GM19372 (cell line): ENCODE measurements at regions not wholly inside any gene's neighbourhood (a gene's known extent, or its start where the extent isn't known, plus 50 kb on each side); places are given as distances from the start of the nearest gene placed in this dataset.

Experiments used
- ATAC-seq: cut with Tn5 transposase; IDR thresholded peaks from one replicate; pipeline ENCODE4 v1.9.1; 2021; ENCODE audit warnings: mild to moderate bottlenecking, low read depth, moderate library complexity; ENCODE audit not compliant: unreplicated experiment

DNA sequence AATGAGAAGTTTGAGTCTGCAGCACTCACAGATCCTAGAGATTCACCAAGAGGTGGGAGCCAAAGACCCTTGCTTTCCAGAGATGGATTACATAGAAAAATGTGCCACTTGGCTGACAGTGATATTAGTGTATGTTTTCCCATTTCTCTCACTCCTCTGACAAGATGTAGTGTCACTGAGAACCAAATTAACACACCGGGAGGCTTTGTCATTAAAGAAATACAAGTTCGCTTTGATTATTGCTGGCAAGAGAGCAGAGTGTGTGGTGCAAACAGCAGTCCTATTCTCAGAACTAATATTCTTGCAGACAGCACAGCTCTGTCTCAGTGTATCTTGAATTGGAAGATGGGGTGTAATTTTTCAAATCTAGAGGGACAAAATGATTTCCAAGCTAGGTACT lies 171.6 kb upstream of the SETBP1 start:
- no peak for ATAC-seq

- ATAC-seq, result no peak
These were observed 170.3 kb upstream of the SETBP1 start for GRCh38 chr18:44510390-44510789.

- ATAC-seq, result no peak
These were observed 167.5 kb upstream of the SETBP1 start for GRCh38 chr18:44513233-44513632.

DNA sequence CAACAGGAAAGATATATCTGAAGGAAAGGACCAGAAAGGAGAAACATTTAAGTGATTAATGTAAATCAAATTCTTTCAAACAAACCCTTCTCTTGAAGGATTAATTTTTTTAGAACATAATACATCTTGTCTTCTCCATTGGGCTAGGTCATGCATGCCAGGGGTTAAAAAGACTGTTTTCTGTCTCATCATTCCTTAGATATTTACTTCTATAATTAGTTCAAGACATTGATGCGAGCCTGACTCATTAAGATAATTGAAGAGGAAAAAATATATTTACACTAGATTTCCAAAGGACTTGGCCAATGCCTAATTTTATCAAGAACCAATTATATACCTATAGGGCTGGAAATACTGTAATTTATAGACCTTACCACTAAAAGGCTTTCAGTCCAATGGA lies 166.6 kb upstream of the SETBP1 start:
- no peak for ATAC-seq

DNA sequence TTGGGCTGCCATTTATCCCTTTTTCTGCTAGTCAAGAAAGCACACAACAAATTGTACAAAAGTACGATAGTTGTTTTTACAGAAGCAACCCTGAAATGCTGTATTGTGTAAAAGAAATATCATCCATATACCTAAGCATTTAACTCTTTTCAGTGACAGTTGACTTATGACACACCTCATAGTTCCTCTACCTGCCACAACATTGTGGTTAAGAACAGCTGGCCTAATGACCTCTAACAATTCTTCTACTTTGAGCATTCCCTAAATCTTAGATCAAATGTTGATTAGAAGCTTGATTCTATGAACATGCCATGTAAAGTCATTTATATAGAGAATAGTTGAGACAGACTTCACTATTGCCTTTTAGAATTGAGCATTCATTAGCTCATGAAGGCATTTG lies 165.9 kb upstream of the SETBP1 start:
- no peak for ATAC-seq

DNA sequence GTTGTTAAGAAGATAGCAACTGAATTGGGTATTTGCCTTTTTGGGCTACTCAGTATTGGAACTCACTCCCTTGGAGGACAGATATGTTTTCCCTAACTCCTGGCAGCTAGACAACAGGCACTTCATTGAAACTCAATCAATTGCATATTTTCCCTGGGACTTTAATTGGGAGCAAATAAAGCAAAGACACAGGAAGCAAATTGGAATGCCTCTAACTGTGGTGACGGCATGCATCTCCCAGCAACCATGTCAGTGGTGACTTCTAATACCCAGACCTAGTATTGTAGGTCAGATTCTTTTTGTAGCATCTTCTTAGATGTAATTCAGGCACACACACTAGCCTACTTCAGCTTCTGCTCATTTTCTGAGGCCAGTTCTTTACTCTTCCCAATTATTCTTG lies 164.2 kb upstream of the SETBP1 start:
- ATAC-seq, result no peak

DNA sequence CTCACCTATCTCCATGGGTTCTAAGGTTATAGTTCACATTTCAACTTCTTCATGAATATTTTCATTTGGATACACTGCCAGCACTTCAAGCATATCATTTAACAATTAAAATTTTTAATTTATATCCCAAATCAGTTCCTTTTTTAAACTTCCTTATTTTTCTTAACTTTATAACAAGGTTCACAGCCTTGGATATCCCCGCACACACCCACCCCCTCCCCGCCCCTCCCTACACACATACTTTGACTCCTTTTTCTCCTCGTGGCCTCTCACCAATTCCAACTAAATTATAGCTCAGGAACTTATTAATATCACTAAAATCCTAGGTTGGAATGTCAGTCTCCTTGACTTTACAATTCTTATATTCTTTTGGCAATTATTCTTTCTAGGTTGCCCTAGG lies 163.6 kb upstream of the SETBP1 start:
- no peak for ATAC-seq

GRCh38 chr18:44518091-44518615 lies 162.5 kb upstream of the SETBP1 start:
- ATAC-seq, result no peak

- no peak for ATAC-seq
These were observed 162.0 kb upstream of the SETBP1 start for GRCh38 chr18:44518666-44519065.

- ATAC-seq, result no peak
These were observed 159.6 kb upstream of the SETBP1 start for GRCh38 chr18:44520981-44521667.

GRCh38 chr18:44521668-44522022 lies 159.0 kb upstream of the SETBP1 start:
- no peak for ATAC-seq

GRCh38 chr18:44526705-44527415 lies 153.8 kb upstream of the SETBP1 start:
- ATAC-seq, result no peak

- ATAC-seq, result no peak
These were observed 147.6 kb upstream of the SETBP1 start for GRCh38 chr18:44533071-44533470.

- no peak for ATAC-seq
These were observed 144.6 kb upstream of the SETBP1 start for GRCh38 chr18:44536046-44536445.

GRCh38 chr18:44536619-44537018 lies 144.1 kb upstream of the SETBP1 start:
- no peak for ATAC-seq

GRCh38 chr18:44537526-44537925 lies 143.2 kb upstream of the SETBP1 start:
- ATAC-seq, result no peak

DNA sequence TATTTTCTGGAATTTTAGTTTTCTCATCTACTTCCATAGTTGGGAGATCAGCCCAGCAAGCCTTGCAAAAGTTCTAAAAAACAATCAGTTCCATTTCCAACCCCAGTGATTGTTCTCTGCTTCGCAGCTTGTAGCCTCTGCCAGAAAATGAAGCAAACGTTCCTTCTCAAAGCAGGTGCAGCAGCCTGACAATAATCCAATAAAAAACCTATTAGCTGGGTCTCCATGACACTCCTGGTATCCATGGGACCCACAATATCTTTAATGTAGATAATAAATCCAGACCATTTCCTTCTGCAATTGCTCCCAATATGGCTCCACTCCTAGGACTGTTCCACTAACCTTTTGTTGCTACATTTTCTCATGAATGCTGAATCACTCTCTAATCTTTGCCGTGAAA lies 140.8 kb upstream of the SETBP1 start:
- ATAC-seq, result no peak

GRCh38 chr18:44541159-44541558 lies 139.5 kb upstream of the SETBP1 start:
- ATAC-seq, result no peak

DNA sequence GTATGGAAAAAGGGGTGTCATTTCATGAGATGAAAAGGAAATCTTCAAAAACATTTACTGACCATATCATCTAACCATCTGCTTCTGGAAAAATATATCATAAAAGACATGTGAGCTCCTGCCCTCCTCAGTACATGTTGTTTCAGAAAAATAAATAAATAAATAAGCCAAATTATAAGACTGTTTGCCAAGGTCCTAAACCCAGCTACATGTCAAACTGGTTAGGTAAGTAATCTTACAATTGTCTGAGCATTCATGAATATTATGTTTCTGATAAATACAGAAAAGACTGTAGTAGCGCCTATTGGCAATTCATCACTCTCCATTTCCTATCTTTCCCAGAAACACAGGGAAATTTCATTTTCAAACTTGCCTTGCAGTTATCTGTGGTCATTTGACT lies 138.9 kb upstream of the SETBP1 start:
- ATAC-seq, result no peak

DNA sequence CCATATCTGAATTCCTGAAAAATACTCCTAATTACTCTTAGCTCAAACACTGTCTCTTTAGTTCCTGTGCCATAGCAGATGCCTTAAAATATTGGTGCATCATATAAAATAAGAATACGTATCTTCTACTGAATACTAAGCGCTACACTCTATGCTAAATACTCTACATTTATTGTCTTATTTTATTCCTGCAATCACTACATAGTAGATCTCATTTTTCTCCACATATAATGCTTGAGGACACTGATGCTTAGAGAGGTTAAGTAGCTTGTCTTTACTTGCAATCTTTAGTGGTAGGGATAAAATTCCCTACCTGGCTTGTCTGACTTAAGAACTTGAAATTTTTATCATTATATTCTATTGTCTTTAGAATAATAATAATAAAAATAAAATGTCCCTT lies 137.3 kb upstream of the SETBP1 start:
- no peak for ATAC-seq

GRCh38 chr18:44545359-44545985 lies 135.2 kb upstream of the SETBP1 start:
- no peak for ATAC-seq

DNA sequence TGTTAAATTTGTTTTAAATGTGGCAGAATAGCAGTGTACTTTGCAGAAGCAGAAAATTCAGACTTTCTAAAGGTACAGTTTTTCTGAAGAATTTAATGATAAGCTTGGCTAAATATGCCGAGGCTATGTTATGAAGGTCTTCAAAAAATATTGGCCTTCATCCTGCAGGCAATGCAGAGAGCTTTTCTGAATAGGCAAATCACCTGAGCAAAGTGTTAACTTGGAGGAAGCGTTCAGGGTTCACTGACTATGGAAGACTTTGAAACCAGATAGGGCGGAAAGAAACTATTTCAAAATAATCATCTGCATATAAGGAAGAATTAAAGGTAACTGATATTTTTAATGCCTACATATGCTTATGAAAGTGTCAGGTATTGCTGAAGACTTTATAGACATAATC lies 133.7 kb upstream of the SETBP1 start:
- no peak for ATAC-seq
